Activated CD4-positive, CD25-positive, alpha-beta regulatory T cell treated with anti-CD3 and anti-CD28 coated beads, Interleukin-2, amount 50 U/mL, for 16 hours (primary cell): ENCODE measurements at regions not wholly inside any gene's neighbourhood (a gene's known extent, or its start where the extent isn't known, plus 50 kb on each side); places are given as distances from the start of the nearest gene placed in this dataset.

Experiments
- DNase-seq: peaks from one replicate; pipeline ENCODE4 v3.0.0-alpha.2; 2020; ENCODE audit warnings: low read depth, low spot score

DNA sequence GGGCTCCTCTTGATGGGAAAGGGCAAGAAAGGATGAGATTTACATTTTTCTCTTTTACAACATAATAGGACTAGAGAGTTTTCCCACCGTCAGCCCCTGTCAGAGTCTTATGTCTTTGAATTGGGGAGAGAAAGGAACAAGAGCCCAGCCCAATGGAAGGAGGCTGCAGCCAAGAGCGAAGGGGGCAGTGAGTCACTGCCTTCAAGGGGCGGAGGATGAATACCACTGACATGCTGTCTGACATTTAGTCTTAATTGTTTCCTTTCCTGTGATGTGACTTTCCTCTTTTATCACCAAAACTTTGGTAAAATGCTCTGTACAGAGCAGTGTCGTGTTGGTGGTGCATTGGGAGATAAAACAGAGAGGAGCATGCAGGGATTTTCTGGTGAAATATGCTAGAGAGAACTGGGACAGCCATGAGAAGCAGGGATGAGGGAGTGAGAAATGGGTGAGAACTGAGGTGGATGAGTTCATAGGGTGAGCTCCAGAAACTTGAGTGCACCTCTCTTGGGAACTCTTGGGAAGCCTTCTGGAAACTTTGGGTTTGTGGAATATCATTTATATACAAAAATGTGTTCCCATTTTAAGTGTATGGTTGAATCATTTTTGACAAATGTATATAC is 179.9 kb upstream of the FGGY start:
- DNase-seq, result no peak

DNA sequence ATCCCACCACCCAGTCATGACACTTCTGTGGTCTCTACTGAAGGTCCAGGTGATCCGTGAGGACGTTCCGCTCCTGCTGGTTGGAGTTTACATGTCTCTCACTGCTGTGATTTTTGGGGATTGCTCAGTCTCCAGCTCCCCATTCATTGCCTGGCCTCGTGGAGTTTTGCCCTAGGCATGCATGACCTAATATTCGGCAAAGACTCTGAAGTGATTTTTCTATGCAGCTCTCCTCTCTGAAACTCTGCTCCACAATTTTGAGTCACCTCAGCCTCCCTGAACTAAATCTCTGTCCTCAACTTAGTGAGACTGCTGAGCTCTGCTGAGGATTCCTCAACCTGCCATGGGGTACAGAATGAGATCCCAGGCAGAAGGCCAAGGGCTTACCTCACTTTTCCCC is 174.4 kb upstream of the FGGY start:
- DNase-seq, result no peak

DNA sequence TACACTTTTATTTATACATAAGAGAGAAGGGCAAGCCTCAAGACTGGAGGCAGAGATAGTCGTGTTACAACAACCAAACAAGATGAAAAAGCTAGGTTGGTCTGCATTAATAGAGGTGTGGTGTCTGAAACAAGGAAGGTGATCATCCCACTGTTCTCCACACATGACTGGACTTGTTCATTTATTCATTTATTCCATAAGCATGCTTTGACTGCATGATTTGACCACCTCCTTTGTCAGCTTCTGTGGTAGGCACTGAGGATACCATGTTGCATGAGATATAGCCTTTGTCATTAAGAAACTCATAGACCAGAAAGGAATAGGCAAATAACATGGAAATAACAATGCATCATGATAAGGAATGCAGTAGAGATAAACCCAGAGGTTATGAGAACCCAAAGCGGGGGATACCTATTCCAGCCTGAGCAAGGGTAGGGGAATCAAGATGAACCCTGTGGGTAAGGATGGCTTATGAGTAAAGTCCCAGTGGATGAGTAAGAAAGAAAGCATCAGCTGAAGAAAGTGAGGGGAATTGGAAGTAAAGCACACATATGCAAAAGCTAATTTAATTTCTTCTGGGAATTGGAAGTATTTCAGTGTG is 173.7 kb upstream of the FGGY start:
- DNase-seq, result no peak

DNA sequence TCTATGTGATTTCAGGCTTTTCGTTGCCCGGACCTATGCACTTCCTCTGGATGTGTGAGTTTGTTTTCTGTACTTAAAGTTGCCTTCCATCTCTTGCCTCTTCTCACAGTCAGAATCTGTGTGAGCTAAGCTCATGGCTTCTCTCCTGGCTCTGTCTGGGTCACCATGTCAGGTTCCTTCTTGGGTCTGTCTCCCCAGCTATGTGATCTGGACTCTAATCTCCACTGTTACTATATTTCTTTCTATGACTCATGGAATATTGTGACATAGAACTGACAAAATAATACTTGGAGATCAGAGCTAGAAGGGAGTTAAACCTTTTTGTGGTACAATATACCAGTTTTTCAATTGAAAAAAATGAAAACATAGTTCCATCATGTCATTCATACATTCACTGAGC is 172.7 kb upstream of the FGGY start:
- DNase-seq, result no peak

DNA sequence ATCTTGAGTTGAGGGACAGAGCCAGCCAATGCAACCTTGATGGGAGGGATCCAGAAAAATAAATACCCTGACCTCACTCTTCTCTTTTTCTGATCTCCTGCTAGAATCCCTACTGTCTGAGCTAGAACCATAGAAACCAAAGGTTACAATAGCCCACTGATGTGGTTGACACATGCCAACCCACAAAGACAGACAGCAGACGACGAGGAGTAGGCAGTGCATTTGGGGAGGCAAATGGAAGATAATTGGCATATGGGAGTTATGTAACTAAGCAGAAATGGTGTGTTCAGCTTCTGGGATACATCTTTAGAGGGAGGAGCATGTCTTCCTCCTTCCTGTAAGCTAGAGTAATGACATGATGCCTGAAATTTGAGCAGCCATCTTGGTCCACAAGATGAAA is 171.7 kb upstream of the FGGY start:
- DNase-seq, result no peak

DNA sequence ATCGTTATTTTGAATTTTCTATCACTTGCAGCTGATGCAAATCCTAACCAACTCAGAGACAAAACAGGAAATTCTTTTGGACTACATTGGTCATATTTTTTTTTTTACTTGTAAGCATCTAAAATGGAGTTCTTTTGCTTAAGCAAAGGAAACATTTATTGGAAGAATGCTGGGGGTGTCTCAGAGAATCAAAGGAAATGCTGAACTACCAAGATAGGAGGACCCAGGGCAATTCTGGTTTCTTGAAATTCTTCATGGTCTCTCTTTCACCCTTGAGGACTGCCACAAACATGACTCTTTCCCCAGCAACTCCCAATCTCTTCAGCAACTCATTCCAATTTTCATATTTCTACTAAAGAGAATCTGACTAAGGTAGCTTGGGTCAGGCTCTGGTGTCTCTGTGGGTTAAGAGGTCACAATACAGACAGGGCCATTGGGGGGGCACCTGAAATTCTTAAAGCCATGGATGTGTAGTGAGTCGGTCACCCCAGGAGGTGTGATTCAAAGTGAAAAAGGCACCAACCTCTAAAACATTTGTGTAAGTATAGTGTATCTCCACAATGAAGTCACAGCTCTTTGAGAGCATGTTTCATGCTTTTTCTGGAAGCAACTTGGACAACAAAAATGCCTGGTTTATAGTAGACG is 171.1 kb upstream of the FGGY start:
- DNase-seq, result no peak

DNA sequence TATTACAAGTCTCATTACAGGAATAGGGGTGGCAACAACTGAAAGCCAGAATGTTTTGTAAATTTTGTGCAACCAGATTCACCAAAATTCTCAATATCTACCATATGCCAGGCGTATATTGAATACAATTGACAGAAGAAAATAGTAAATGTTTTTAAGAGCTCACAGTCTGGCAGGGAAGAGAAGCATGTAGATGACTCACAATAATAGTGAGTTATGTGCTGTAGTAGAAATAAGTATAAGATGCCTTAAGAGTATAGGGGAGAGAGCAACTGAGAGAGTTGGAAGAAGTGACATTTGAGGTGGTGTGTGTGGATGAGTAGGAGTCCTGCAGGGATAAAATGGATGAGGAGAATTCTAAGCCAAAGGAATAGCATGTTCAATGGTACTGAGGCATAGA is 170.5 kb upstream of the FGGY start:
- DNase-seq, result no peak

DNA sequence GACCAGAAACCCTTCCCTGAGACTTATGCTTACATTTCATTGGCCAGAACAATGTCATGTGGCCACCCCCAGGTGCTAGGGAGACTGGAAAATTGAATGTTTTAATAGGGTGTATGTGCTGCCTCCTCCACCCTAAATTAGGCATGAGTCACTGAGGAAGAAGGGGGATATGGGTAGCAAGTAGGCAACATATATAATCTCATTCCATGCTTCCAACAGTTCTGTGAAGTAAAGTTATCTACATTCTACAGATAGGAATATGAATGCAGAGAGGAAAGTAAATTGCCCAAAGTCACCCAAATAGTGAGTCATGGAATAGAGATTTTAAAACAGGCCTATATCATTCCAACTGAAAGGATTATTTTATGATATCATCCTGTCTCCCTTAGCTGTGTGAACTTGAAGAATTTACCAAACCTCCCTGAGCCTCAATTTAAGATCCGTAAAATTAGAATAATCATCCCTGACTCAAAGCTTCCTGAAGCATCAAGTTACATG is 168.6 kb upstream of the FGGY start:
- no peak for DNase-seq

DNA sequence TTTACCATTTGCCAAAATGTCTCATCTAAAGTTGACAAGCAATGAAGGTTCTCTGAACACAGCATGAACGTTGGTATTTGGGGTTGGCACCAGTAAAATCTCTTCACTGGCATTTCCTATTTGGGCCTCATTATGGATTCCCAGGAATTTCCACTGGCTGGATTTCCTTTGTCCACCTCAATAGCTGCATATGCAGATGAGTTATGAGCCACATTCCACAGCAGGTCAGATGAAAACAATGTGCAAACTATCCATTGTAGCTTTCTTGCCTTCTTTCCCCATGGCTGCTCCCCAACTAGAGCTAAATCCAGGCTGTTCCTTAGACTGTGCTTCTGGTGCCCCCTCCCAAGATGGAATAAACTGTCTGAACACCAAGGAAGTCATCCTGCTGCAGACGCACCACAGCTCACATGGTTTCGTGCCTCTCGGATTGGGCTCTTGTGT is 168.1 kb upstream of the FGGY start:
- no peak for DNase-seq

DNA sequence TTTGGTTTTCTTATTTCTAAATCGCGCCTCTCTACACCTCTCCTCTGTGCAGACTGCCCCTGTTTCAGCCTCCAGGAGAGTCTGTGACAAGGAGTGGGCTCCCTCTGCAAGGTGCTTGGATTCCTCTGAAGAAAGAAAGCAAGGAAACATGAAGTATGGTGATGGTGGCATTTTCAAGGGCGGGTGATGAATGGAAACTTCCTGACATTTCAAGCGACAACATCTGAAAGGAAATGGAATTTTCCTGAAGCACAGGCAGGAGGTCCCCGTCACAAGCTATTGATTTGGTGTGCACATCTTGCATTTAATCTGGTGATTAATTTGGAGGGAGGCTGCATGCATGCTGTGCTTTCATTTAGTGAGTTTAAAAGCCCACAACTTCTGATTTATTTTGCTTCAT is 164.6 kb upstream of the FGGY start:
- no peak for DNase-seq

DNA sequence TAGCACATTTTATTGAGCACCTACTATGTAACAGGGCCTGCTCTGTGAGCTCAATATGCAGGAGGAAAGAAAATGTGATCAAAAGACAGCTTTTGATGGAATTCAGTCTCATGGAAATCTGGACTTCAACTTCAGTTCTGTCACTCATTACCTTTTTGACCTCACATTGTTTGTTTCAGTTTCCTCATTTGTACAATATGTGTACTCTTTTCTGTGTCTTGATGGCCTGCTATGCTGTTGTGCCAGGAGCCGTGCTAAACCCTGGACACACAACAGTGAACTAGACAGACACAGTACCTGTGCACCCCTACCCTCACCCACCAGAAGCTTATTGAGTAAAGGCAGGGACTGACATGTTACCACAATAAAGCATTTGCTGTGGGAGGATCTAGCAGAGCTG is 162.9 kb upstream of the FGGY start:
- DNase-seq, result no peak

DNA sequence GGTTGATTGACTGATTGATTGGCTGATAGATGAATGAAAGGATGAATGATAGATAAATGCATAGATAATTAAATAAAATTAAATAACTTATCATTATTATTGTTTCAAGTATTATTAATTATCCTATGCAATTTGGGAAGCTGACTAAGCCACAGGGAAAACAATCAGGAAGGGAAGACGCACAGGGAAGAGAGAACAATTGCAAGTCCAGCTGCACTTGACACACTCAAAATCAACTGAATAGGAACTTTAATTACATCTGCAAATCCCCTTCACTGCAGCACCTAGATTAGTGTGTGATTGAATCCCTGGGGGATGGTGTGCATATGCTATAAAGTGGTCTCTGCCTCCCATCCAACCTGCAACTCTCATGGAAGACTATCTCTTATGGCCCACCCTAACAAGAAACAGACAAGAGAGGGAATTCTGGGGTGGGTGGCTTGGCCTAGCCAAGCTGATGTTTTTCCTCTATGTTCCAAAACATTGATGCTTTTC is 161.1 kb upstream of the FGGY start:
- DNase-seq, result no peak

DNA sequence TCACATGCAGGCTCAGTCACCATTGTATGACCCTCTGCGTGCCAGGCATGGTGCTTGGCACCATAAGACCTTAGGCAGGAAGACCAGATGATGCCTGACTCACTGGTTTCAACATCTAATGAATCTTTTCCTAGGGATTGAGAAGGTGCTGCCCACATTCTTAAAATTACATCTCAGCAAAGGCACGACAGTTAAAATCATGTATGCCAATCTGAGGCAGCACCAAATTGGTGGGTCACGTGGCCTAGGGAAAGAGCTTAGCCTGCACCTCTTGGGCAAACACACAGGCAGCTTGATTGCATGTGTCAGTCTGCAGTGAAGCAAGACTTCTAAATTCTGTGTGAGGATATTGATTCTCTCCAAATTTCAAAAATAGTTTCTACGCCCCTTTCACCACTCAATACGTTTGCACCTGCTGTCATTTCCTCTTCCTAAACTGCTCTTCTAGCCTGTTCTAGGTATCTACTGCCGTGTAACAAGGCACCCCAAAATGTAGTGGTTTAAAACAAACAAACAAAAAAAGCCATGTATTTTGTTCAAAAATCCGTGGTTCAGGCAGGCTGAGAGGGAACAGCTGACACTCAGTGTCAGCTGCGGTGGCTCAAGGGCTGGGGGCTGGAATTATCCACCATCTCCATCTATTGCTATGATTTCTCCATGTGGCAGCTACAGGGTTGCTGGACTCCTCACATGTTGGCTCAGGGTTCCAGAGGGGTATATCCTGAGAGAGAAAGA is 160.2 kb upstream of the FGGY start:
- no peak for DNase-seq

DNA sequence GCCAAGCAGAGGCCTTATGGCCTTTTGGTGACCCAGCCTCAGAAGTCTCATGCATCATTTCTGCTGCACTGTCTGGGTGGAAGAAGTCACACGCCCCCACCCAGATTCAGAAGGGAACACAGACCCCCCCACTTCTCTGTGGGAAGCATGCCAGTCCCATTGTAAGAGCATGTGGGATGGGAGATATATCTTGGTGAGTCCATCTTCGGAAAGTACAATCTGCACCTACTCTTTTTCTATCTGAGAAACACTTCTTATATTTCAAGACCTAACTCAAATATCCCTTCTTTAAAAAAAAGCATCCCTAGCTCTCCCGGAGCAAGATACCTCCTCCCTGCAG is 159.6 kb upstream of the FGGY start:
- no peak for DNase-seq

DNA sequence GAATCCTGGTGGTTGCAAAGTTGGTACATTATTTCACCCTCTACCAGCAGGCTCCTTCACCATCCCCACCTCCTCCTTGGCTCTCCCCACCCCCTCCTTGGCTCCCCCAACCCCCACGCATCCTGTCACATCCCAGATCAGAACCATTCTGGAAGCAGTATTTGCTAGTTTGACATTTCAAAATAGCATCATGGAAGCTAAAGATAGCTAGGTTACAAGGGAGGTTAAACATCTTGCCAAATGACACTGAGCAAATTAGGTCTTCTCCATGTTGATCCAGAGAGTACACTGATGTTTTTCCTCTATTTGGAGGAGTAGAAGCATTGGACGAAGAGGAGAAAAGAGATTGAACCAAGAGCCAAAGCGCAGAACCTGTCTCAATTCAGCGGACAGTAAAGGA is 158.9 kb upstream of the FGGY start:
- no peak for DNase-seq

DNA sequence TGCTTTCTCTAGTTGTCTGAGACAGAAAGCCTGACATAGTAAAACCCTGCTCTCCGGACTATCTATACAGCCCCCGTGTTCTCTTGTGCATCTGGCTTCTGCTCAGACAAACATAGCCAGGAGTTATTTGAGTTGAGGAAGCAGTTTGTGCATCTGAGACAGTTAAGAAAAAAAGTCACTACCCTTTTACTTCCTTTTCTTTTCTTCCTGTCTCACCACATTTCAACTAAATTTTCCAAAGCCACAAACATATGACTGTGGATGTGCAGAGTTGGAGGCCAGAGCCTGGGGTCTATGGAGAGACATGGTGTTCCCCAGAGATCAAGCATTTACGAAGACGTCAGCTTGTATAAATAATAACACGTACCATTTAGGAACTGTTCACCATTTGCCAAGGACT is 158.5 kb upstream of the FGGY start:
- DNase-seq, result no peak

DNA sequence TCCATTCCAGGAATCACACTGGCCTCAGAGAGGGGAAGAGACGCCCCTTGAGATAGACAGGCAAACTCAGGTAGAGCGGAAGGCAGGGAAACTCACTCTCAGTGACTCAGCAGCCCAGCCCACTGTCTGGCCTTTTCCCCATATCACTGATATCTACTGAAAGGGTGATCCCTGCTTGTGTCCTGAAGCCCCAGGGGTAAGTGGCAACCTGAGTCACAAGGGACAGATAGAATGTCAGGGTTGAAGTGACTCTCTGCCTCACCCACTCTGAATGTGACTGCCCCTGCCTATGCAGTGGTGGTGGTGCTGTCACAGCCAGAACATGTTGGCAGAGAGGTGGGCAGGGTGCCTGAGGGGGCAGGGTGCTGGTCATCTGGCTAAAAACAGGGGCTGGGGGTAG is 157.5 kb upstream of the FGGY start:
- no peak for DNase-seq

DNA sequence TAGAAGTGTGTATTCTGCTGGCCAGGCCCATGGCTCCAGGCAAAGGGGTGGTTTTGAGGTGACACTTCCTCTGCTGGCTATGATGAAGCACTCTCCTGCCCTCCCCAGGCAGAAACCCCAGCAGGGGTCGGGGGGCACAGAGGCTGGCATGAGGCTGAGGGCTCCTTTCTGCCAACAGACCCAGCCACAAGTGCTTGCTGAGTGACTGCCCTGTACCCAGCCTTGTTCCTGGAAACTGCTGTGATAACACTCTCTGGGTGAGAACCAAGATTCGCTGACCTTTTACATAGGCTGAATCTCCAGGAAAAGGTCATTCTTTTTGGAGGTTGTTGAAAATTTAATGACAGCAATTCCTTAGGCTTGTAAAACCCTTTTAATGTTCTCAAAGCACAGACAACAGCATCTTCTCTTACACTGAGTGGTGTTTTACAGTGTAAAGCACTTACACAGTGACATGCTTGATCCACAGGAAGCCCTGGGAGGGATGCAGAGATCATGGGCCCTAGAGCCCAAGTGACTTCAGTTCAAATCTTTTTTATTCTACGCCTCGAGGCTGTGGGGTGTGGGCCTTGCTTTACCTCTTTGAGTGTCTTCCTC is 155.5 kb upstream of the FGGY start:
- DNase-seq, result no peak

DNA sequence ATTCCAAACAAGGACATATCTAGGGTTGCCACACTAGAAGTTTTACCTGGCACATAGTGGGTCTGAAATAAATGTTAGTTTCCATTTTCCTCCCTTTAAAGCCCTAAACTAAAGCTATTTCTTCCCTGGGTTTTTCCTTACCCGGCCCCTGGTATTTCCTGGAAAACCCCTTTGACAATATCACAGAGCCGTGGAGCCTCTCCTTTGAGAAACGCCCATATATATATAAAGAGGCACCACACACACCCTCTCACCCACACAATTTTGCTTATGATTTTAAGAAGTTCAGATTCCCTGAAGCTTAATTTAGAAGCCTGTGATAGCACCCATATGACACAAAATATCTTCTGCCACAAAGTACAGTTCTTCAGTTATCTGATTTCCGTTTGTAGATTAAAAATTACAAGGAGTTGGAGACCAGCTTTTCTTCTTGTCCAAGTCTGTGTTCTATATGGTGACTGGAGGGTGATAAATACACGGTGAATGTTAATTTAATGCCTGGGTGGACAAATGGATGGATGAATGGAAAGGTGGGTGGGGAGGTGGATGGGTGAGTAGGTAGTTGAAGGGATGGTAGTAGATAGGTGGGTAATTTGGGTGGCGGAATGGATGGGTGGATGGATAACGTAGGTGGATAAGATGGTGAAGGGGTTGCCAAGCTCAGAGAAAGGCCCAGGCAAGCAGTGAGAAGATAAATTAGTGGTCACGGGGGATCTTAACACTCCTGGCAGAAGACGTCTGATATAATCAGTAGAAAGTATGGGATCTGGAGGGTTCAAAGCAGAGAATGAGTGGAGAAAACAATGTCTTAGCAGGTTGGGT is 154.4 kb upstream of the FGGY start:
- no peak for DNase-seq

DNA sequence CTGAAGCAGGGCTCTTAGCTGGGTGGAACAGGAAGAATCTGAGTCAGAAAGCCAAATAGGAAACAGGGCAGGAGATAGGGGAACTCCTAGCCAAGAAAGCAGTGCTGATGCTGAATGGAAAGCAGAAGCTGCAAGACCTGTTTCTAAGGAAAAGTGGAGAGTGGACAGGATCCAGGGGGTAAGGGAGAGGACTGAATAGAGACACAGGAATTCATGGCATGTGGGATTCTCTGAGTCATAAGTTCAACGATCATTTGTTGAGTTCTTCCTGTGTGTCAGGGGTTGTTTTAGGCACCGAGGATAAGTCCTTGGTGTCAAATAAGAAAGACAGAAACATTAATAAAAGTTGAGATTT is 153.8 kb upstream of the FGGY start:
- DNase-seq, result no peak

DNA sequence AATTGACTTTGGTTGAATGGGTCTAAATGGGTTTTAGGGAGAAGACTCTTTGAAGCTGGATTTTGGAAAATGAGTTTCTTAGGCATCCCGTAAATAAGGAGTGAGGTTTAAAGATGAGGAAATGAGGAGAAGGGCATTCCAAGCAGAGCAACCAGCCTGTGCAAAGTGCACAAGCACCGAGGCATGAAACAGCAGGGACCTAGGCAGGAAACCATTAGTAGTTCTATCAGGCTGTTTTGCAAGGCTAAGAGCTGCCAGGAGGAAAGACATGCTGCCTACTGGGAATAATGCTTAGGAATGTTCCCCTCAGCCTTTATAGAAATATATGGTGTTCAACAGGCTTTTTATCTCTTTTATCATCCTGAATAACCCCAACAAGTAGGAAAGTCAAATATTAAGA is 153.1 kb upstream of the FGGY start:
- no peak for DNase-seq
